HEK293T (cell line): ENCODE measurements at regions not wholly inside any gene's neighbourhood (a gene's known extent, or its start where the extent isn't known, plus 50 kb on each side); places are given as distances from the start of the nearest gene placed in this dataset.

Experiments
- CTCF ChIA-PET: fragments of 350-600 bp; formaldehyde crosslinking; extraction: SDS; loops from one replicate; lab custom pipeline; 2021; ENCODE audit warnings: antibody characterized with exemption, inconsistent platforms; lab: Yijun Ruan, JAX
- POLR2A ChIA-PET: fragments of 350-600 bp; formaldehyde crosslinking; extraction: SDS; loops from one replicate; lab custom pipeline; 2020; ENCODE audit warnings: antibody characterized with exemption, inconsistent platforms; lab: Yijun Ruan, JAX
- DNase-seq: peaks from one replicate; pipeline ENCODE4 v3.0.0; 2012; ENCODE audit warnings: mixed read lengths; ENCODE audit errors: extremely low spot score
- ARNT ChIP-seq: fragments of 450-650 bp; IDR thresholded peaks from 2 replicates; pipeline ENCODE4 v1.6.1; 2017; ENCODE audit warnings: mild to moderate bottlenecking
- BHLHE40 ChIP-seq: fragments of 450-650 bp; IDR thresholded peaks from 2 replicates; pipeline ENCODE4 v1.6.1; 2016; ENCODE audit warnings: mild to moderate bottlenecking, moderate library complexity, borderline replicate concordance
- CTBP1 ChIP-seq: fragments of 450-650 bp; IDR thresholded peaks from 2 replicates; pipeline ENCODE4 v1.6.1; 2016; ENCODE audit warnings: borderline replicate concordance
- ELF4 ChIP-seq: fragments of 450-650 bp; IDR thresholded peaks from 2 replicates; pipeline ENCODE4 v1.6.1; 2017; ENCODE audit warnings: antibody characterized with exemption
- FOXA1 ChIP-seq: fragments of 450-650 bp; IDR thresholded peaks from 2 replicates; pipeline ENCODE4 v1.6.1; 2016; ENCODE audit warnings: mild to moderate bottlenecking
- FOXK2 ChIP-seq: fragments of 450-650 bp; IDR thresholded peaks from 2 replicates; pipeline ENCODE4 v1.6.1; 2016; ENCODE audit warnings: mild to moderate bottlenecking
- FOXM1 ChIP-seq: fragments of 450-650 bp; IDR thresholded peaks from 2 replicates; pipeline ENCODE4 v1.6.1; 2017; ENCODE audit warnings: mild to moderate bottlenecking, borderline replicate concordance
- HDGF ChIP-seq: fragments of 450-650 bp; IDR thresholded peaks from 2 replicates; pipeline ENCODE4 v1.6.1; 2017; ENCODE audit warnings: antibody characterized with exemption, borderline replicate concordance
- L3MBTL2 ChIP-seq: fragments of 450-650 bp; conservative IDR thresholded peaks from 2 replicates; pipeline ENCODE4 v1.6.1; 2016; ENCODE audit warnings: mild to moderate bottlenecking
- LEF1 ChIP-seq: fragments of 450-650 bp; IDR thresholded peaks from 2 replicates; pipeline ENCODE4 v1.6.1; 2017; ENCODE audit warnings: mild to moderate bottlenecking, borderline replicate concordance
- NFRKB ChIP-seq: fragments of 450-650 bp; IDR thresholded peaks from 2 replicates; pipeline ENCODE4 v1.6.1; 2016; ENCODE audit warnings: mild to moderate bottlenecking, moderate library complexity
- PKNOX1 ChIP-seq: fragments of 450-650 bp; IDR thresholded peaks from 2 replicates; pipeline ENCODE4 v1.6.1; 2016
- SP1 ChIP-seq: fragments of 450-650 bp; IDR thresholded peaks from 2 replicates; pipeline ENCODE4 v1.6.1; 2017
- SUZ12 ChIP-seq: fragments of 450-650 bp; IDR thresholded peaks from 2 replicates; pipeline ENCODE4 v1.6.1; 2016; ENCODE audit warnings: mild to moderate bottlenecking
- TARDBP ChIP-seq: fragments of 450-650 bp; IDR thresholded peaks from 2 replicates; pipeline ENCODE4 v1.6.1; 2016
- ZNF384 ChIP-seq: fragments of 450-650 bp; IDR thresholded peaks from 2 replicates; pipeline ENCODE4 v1.6.1; 2016

GRCh38 chr4:63123441-63123840 lies 1285.8 kb downstream of the TECRL start:
- TF ChIP-seq ARNT = no peak
- TF ChIP-seq SP1 = no peak
- TF ChIP-seq ELF4 = no peak
- TF ChIP-seq FOXM1 = no peak
- no peak for TF ChIP-seq TARDBP
- no peak for TF ChIP-seq LEF1
- TF ChIP-seq NFRKB = no peak
- ChIA-PET POLR2A (no interaction called here), CTCF (no interaction called here)
- no peak for DNase-seq

- ChIA-PET POLR2A (no interaction called here), CTCF (no interaction called here)
- DNase-seq = no peak
- TF ChIP-seq LEF1 (no peak), ELF4 (no peak), ARNT (no peak), BHLHE40 (no peak), NFRKB (no peak), PKNOX1 (no peak)
These were observed 1286.3 kb downstream of the TECRL start for GRCh38 chr4:63122955-63123354.

- no peak for DNase-seq
- CTCF ChIA-PET = interaction anchor here (0.6 kb wide), 1 partner anchor 570 kb away, joined by 3 read pairs; no protein-coding TSS in a partner anchor
- TF ChIP-seq NFRKB = no peak
- TF ChIP-seq FOXM1 = no peak
- TF ChIP-seq TARDBP = no peak
- TF ChIP-seq FOXK2 = no peak
- TF ChIP-seq HDGF = no peak
- POLR2A ChIA-PET = no interaction called here
These were observed 1302.7 kb downstream of the TECRL start for GRCh38 chr4:63106600-63106999.

GRCh38 chr4:63105839-63106238 lies 1303.4 kb downstream of the TECRL start:
- no peak for DNase-seq
- TF ChIP-seq SUZ12 (no peak), FOXK2 (no peak)
- POLR2A ChIA-PET = no interaction called here
- CTCF ChIA-PET = no interaction called here

DNA sequence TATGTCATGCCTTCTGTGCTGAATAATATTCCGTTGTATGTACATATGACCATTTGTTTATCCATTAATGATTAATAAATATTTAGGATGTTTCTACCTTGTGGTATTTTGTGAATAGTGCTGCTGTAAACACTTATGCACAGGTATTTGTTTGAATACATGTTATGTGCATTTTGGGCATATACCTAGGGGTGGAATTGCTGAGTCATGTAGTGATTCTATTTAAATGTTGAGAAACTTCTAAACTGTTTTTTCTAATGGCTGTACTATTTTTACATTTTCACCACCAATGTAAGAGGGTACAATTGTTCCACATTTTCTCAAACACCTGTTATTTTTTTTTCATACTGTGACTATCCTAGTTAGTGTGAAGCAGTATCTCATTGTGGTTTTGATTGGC lies 1318.6 kb downstream of the TECRL start:
- ChIA-PET CTCF (no interaction called here), POLR2A (no interaction called here)
- TF ChIP-seq SP1 (no peak), SUZ12 (no peak), FOXM1 (no peak), ZNF384 (no peak), FOXA1 (no peak), ARNT (no peak), TARDBP (no peak), FOXK2 (no peak), PKNOX1 (no peak), HDGF (no peak), ELF4 (no peak), BHLHE40 (no peak), LEF1 (no peak), CTBP1 (no peak)
- no peak for DNase-seq

GRCh38 chr4:63085091-63085490 lies 1324.2 kb downstream of the TECRL start:
- POLR2A ChIA-PET = no interaction called here
- TF ChIP-seq ZNF384 = no peak
- TF ChIP-seq FOXM1 = no peak
- TF ChIP-seq TARDBP = no peak
- TF ChIP-seq PKNOX1 = no peak
- TF ChIP-seq LEF1 = no peak
- no peak for TF ChIP-seq ARNT
- TF ChIP-seq L3MBTL2 = no peak
- no peak for TF ChIP-seq BHLHE40
- TF ChIP-seq SP1 = no peak
- TF ChIP-seq NFRKB = no peak
- TF ChIP-seq HDGF = no peak
- CTCF ChIA-PET = no interaction called here
- DNase-seq = no peak

DNA sequence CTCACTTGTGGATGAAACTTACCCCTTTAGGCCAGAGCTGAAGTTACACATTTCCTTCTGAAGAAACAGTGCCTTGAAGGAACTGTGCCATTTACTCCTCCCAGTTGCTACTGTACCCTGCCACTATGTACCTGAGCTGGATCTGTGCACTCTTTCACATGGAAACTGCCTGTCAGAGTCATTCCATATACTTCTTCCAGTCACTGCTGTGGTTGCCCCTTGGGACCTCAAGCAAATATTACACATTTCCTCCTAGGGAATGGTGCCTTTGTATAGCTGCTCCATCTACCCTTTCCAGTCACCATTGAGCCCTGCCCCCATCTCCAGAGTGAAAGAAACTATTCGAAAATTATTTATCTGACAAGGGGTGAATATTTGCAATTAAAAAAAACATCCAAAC lies 1328.3 kb downstream of the TECRL start:
- ChIA-PET POLR2A (no interaction called here), CTCF (no interaction called here)
- TF ChIP-seq FOXK2 = no peak
- no peak for TF ChIP-seq BHLHE40
- TF ChIP-seq ARNT = no peak
- no peak for TF ChIP-seq CTBP1
- TF ChIP-seq SP1 = no peak
- TF ChIP-seq FOXA1 = no peak
- no peak for TF ChIP-seq HDGF
- TF ChIP-seq SUZ12 = no peak
- no peak for TF ChIP-seq ZNF384
- TF ChIP-seq TARDBP = no peak
- no peak for TF ChIP-seq LEF1
- DNase-seq = no peak
